ENCODE measurements at regions not wholly inside any gene's neighbourhood (a gene's known extent, or its start where the extent isn't known, plus 50 kb on each side); places are given as distances from the start of the nearest gene placed in this dataset.

DNA sequence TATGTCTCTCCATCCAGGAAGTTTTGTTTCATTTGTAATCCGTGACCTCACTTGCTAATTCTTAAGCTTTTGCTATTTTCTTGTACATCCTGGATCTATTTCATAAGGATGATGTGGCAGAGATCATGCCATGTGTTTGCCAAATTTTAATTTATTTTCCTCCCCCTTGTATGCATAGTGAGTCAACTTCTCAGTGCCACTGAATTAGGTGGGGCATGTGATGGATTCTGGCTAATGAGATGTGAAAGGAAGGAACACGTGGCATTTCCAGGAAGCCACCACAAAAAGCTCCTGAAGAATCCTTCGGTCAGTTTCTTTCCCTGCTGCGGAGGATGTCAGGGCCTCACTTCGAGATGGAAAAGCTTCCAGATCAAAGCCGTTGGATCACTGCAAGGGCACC is 86.2 kb upstream of the PRL start:
- TF ChIP-seq, protein P1, sequence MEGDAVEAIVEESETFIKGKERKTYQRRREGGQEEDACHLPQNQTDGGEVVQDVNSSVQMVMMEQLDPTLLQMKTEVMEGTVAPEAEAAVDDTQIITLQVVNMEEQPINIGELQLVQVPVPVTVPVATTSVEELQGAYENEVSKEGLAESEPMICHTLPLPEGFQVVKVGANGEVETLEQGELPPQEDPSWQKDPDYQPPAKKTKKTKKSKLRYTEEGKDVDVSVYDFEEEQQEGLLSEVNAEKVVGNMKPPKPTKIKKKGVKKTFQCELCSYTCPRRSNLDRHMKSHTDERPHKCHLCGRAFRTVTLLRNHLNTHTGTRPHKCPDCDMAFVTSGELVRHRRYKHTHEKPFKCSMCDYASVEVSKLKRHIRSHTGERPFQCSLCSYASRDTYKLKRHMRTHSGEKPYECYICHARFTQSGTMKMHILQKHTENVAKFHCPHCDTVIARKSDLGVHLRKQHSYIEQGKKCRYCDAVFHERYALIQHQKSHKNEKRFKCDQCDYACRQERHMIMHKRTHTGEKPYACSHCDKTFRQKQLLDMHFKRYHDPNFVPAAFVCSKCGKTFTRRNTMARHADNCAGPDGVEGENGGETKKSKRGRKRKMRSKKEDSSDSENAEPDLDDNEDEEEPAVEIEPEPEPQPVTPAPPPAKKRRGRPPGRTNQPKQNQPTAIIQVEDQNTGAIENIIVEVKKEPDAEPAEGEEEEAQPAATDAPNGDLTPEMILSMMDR (IDR thresholded peaks at IDR 0.05; ENCODE audit: low read depth, low read length), result no peak
- H3K4me1 ChIP-seq, result peaks cover 2% of the 10 kb centered on the region; the same call in 1 of the 2 replicates
- no peak overlapping the region for H3K4me3 ChIP-seq (ENCODE audit: low read depth, low read length)
- no peak for DNase-seq
- H3K36me3 ChIP-seq, result no peaks in the 10 kb centered on the region
- no peaks in the 10 kb centered on the region for H3K9me3 ChIP-seq
- no peaks in the 10 kb centered on the region for H3K27me3 ChIP-seq

DNA sequence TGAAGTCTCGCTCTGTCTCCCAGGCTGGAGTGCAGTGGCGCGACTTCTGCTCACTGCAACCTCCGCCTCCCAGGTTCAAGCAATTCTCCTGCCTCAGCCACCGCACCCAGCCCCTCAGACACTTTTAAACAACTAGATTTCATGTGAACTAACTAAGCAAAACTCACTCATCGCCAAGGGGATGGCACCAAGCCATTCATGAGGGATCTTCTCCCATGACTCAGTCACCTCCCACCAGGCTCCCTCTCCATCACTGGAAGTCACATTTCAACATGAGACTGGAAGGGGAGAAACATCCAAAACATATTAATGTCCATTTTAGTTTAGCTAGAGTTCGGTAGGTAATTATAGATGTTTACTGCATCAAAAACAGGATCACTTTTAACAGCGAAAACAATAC is 95.9 kb upstream of the PRL start:
- Histone ChIP-seq H3K4me1 (no peaks in the 10 kb centered on the region; the same call in 1 of the 2 replicates), H3K4me3 (ENCODE audit: low read depth, low read length) (no peak overlapping the region), H3K36me3 (no peaks in the 10 kb centered on the region), H3K27me3 (no peaks in the 10 kb centered on the region), H3K9me3 (no peaks in the 10 kb centered on the region)
- DNase-seq, result no peak
- TF ChIP-seq, protein P1 (IDR thresholded peaks at IDR 0.05; ENCODE audit: low read depth, low read length), result no peak

DNA sequence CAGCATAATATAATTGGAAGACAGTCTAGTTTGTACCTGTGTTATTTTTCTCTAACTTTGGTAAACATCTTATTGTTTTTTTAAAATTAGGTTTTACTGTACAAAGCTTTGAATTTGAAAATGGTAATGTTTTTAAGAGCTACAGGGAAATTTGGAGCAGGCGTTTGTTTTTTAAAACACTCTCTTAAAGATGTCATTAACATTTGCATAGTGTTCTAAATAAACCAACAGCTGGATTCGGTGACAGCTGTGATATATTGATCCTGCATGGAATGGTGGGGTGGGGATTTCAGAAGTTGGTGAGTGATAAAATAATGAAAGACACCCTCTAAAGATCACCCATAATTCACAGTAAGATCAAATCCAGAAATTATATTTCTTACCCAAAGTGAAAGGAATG is 97.9 kb upstream of the PRL start:
- H3K4me1 ChIP-seq, result no peaks in the 10 kb centered on the region; the same call in 1 of the 2 replicates
- TF ChIP-seq, protein P1 (IDR thresholded peaks at IDR 0.05; ENCODE audit: low read depth, low read length), result no peak

DNA sequence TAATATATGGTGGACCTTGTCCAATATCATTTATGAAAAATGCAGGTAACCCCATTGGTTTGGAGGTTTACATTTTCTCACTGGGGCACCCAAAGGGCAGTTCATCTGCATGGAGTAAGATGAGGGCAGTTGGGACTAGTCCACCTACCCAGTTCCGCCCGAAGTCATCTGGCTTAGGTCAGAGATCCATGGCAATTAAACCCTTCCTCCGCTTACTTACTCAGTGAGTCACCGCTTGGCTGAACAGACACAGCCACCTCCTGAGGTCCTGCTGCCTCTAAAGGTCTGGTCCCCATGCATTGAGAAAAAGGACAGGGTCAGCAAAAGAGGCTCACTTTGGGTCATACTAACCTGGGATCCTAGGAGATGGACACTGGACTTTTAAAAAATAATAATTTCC is 102.9 kb upstream of the PRL start:
- peak; percentile 20 for DNase-seq
- Histone ChIP-seq H3K4me1 (no peaks in the 10 kb centered on the region; the same call in 1 of the 2 replicates), H3K27me3 (no peaks in the 10 kb centered on the region), H3K36me3 (no peaks in the 10 kb centered on the region), H3K4me3 (ENCODE audit: low read depth, low read length) (no peak overlapping the region), H3K9me3 (no peaks in the 10 kb centered on the region)
- TF ChIP-seq, protein P1 (IDR thresholded peaks at IDR 0.05; ENCODE audit: low read depth, low read length), result no peak

More for the DNA sequence above, 97.9 kb upstream of the PRL start:
- H3K4me3 ChIP-seq (ENCODE audit: low read depth, low read length), result no peak overlapping the region
- no peaks in the 10 kb centered on the region for H3K36me3 ChIP-seq
- no peak for DNase-seq
- H3K27me3 ChIP-seq, result no peaks in the 10 kb centered on the region
- H3K9me3 ChIP-seq, result no peaks in the 10 kb centered on the region

DNA sequence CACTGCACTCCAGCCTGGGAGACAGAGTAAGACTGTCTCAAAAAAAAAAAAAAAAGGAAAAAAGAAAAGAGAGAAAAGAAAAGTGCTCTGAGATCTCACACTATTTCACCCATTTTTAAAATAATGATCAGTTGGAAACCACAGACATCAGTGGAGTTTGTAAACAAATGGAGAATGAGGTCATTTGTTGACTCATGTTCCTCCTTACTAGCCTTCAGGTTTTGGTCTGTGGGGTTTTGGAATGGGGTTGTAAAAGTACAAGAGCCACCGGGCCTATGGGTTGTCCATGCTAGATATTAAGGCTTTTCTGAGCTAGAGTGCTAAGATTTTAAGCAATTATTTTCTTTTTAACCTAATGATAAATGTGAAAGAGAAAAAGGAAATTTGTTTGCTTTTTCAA is 104.4 kb upstream of the PRL start:
- Histone ChIP-seq H3K36me3 (no peaks in the 10 kb centered on the region), H3K4me1 (no peaks in the 10 kb centered on the region; the same call in 1 of the 2 replicates)
- TF ChIP-seq, protein P1 (IDR thresholded peaks at IDR 0.05; ENCODE audit: low read depth, low read length), result no peak

DNA sequence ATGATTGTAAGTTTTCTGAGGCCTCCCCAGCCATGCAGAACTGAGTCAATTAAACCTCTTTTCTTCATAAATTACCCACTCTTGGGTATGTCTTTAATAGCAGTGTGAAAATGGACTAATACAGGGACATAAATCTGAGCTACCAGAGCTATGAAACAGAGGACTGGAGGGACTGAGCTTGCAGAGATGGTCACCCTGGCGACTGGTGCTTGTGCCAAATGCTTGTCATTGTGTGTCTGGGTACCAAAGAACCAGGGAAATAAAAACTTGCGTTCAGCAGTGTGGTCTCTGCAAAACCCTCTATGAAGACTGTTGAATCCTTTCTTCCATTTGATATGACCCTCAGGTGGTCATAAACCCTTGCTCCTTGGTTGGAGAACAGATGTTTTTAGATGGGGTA is 105.1 kb upstream of the PRL start:
- Histone ChIP-seq H3K9me3 (no peaks in the 10 kb centered on the region), H3K4me3 (ENCODE audit: low read depth, low read length) (no peak overlapping the region), H3K4me1 (no peaks in the 10 kb centered on the region; the same call in 1 of the 2 replicates), H3K27me3 (no peaks in the 10 kb centered on the region), H3K36me3 (no peaks in the 10 kb centered on the region)
- DNase-seq, result no peak
- TF ChIP-seq, protein P1 (IDR thresholded peaks at IDR 0.05; ENCODE audit: low read depth, low read length), result no peak

More for the DNA sequence above, 104.4 kb upstream of the PRL start:
- DNase-seq, result no peak
- Histone ChIP-seq H3K4me3 (ENCODE audit: low read depth, low read length) (no peak overlapping the region), H3K27me3 (no peaks in the 10 kb centered on the region), H3K9me3 (no peaks in the 10 kb centered on the region)
